22Rv1 (cell line): ENCODE measurements at regions not wholly inside any gene's neighbourhood (a gene's known extent, or its start where the extent isn't known, plus 50 kb on each side); places are given as distances from the start of the nearest gene placed in this dataset.

Source experiments
- H3K27ac ChIP-seq: fragments of 450-650 bp; 2 replicates; pipeline ENCODE4 v1.5.1; 2017
- ZFX ChIP-seq: fragments of 450-650 bp; IDR thresholded peaks from 2 replicates; pipeline ENCODE4 v1.6.1; 2017; ENCODE audit warnings: antibody characterized with exemption, borderline replicate concordance
- TF ChIP-seq, protein P1 (sequence below): fragments of 450-650 bp; IDR thresholded peaks from 2 replicates; pipeline ENCODE4 v1.5.1; 2017; ENCODE audit warnings: mild to moderate bottlenecking

DNA sequence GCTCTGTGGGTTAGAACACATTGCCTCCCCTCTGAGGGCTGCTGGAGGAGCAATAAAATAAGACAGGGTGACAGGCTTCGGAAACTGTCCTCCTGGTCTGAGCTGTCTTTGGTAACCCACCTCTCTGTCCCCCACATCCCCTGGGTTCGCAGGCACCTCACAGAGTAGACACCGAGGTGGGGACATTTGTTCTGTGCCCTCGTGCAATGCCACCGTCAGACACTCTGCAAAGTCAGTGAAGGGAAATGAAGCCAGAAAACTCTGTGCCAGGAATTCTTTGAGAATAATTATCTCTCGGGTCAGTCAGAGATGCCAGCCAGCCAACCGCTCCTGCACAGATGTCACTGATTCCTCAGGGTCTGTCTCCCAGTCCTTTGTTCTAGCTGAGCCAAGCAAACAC lies 493.6 kb downstream of the FOXO1 start:
- no peak overlapping the region for H3K27ac ChIP-seq
- no peak for TF ChIP-seq ZFX
- TF ChIP-seq, protein P1, sequence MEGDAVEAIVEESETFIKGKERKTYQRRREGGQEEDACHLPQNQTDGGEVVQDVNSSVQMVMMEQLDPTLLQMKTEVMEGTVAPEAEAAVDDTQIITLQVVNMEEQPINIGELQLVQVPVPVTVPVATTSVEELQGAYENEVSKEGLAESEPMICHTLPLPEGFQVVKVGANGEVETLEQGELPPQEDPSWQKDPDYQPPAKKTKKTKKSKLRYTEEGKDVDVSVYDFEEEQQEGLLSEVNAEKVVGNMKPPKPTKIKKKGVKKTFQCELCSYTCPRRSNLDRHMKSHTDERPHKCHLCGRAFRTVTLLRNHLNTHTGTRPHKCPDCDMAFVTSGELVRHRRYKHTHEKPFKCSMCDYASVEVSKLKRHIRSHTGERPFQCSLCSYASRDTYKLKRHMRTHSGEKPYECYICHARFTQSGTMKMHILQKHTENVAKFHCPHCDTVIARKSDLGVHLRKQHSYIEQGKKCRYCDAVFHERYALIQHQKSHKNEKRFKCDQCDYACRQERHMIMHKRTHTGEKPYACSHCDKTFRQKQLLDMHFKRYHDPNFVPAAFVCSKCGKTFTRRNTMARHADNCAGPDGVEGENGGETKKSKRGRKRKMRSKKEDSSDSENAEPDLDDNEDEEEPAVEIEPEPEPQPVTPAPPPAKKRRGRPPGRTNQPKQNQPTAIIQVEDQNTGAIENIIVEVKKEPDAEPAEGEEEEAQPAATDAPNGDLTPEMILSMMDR = no peak

DNA sequence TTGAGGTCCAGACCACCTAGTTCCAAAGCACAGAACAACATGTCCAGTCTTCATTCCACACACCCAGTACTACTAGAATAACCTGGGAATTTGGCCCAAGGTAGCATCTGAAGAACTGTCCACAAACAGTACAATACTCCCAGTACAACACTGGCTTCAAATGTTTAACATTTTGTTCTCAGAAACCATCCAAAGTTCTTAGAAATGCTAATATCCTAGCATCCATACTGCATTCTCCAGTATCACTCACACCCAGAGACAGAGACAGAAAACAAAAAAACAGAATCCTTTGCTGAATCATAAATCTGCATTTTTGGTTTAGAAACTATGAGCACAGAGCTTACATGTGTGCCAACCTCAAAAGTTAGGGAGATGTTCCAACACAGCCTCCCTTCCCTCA lies 490.8 kb downstream of the FOXO1 start:
- no peak overlapping the region for H3K27ac ChIP-seq
- no peak for TF ChIP-seq ZFX
- TF ChIP-seq, protein P1 = no peak

DNA sequence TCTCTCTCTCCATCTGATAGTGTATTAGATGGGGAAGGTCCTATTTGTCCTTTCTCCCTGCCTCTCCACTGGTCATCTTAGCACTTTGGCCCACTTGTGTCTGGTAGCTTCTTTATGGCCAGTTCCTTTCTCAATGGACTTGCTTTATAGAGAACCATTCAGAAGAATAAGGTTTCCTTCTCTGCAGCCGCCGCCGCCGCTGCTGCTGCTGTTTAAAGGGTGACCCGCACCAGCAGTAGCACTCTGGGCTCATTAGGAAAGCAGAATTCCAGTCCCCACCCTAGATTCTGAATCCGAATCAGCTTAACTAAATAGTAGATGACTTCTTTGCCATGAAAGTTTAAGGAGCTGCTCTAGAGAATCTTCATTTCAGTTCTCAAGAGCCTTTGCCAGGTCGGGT lies 490.2 kb downstream of the FOXO1 start:
- H3K27ac ChIP-seq = no peak overlapping the region
- TF ChIP-seq, protein P1 = no peak
- TF ChIP-seq ZFX = no peak

DNA sequence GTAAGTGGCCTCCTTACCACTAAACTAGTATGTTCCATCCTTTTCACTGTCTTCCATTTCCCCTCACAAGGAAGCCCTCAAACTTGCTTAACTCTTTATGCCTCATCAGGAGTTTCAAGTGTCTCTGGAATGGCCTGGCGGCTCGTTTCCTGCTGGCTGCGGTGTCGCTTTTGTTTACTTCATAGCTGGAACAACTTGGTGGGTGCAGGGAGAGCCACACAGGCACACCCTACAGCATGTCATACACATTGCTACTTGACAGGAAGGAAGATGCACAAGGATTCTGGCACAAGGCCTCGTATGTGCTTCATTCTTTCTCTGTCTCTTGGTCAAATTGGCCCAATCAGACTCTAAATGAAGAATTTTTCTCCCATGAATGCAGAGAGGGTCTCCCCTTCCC lies 488.3 kb downstream of the FOXO1 start:
- H3K27ac ChIP-seq = no peak overlapping the region
- TF ChIP-seq ZFX = no peak
- TF ChIP-seq, protein P1 = no peak

DNA sequence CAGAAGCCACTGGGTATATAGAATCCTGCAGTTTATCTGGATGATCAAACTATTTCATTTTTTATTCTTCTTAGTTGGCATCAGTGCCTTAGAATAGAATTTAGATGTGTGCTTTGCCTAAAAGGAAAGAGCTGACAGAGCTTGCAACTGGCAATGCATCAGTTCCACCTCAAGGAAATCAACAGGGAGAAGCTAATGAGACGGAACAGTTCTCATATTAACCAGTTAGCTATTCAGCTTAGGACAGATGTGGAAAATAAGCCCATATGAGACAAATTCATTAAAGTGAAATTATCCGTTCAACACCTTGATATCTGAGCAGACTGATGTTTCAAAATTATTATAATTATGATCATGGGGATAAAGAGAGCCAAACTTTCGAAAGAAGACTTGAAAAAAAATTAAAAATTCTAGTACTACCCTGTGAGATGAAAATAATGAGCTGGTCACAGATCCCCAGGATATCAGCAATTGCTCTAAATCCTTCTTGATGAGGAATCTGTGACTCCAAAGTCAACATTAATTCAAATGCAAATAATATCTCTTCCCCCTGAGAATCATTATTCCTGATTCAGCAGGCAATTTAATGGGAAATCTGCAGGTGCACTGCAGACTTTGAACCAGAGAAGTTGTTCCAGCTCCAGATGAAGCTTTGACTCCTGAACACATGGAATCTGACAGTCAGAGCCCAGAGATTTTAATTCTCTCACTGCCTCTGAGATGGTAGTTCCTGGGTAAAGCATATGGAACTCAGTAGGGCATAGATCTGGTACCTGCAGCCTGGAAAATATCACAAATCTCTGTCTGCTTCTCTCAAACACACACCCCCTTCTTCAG lies 486.8 kb downstream of the FOXO1 start:
- H3K27ac ChIP-seq = no peak overlapping the region
- TF ChIP-seq ZFX = no peak
- TF ChIP-seq, protein P1 = no peak

DNA sequence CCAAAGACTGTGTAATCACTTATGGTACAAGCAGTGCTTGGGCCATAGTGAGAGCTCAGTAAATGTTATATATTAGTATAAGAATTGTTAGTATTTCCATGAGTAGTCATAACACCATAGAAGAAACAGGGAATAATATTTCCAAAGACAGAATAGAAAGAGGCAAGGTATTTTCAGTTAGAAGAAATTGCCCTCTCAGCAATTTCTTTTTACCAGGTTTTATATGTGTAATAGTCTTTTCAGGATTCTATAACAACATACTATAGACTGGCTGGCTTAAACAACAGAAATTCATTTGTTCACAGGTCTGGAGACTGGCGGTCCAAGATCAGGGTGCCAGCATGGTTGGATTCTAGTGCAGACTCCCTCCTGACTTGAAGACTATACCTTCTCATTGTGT lies 485.7 kb downstream of the FOXO1 start:
- TF ChIP-seq ZFX = no peak
- TF ChIP-seq, protein P1 = no peak
- H3K27ac ChIP-seq = no peak overlapping the region

DNA sequence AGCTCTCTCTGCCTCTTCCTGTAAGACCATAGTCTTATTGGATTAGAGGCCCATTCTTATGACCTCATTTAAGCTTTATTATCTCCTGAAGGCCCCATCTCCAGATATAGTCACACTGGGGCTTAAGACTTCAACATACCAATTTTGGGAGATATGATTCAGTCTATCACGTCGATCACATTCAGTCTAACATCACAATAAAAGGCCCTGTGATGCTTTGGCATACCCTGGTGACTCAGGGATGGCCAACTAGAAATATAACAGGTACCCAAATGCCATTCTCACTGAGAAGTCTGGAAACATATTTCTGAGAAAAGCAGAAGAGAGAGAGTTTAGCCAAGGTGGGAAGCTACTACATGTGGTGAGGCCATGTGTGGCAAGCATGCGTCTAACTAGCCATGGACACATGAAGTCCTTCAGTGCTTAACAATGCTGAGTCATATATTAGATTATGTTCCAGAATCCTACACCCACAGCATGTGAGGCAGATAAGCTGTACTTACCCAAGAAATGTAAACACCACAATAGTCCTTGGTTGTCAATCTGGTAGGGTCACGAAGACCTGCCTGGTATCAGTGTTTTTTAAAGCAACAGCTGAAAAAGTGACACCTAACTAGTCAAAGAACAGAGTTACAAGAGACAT lies 485.1 kb downstream of the FOXO1 start:
- TF ChIP-seq, protein P1 = no peak
- no peak for TF ChIP-seq ZFX

More for the DNA sequence above, 485.1 kb downstream of the FOXO1 start:
- H3K27ac ChIP-seq = no peak overlapping the region
